ENCODE measurements at regions not wholly inside any gene's neighbourhood (a gene's known extent, or its start where the extent isn't known, plus 50 kb on each side); places are given as distances from the start of the nearest gene placed in this dataset.

- Histone ChIP-seq H3K27me3 (ENCODE audit: control insufficient read depth, insufficient read depth, low read length) (no peaks in the 10 kb centered on the region), H3K4me3 (ENCODE audit: low read depth, low read length) (no peak overlapping the region), H3K36me3 (ENCODE audit: control insufficient read depth, insufficient read depth, low read length) (no peaks in the 10 kb centered on the region)
- TF ChIP-seq CTCF (IDR thresholded peaks at IDR 0.05; ENCODE audit: insufficient read depth, low read length, severe bottlenecking): no peak
- FAIRE-seq (no peak), DNase-seq (ENCODE audit: low read depth) (no peak)
These were observed 177.0 kb downstream of the TENT5A start for GRCh38 chr6:81575442-81575841.

GRCh38 chr6:81572020-81572419, 180.5 kb downstream of the TENT5A start:
- no peak for TF ChIP-seq CTCF (IDR thresholded peaks at IDR 0.05; ENCODE audit: insufficient read depth, low read length, severe bottlenecking)
- Histone ChIP-seq H3K4me3 (ENCODE audit: low read depth, low read length) (no peak overlapping the region), H3K36me3 (ENCODE audit: control insufficient read depth, insufficient read depth, low read length) (no peaks in the 10 kb centered on the region), H3K27me3 (ENCODE audit: control insufficient read depth, insufficient read depth, low read length) (no peaks in the 10 kb centered on the region)
- DNase-seq (ENCODE audit: low read depth) (no peak), FAIRE-seq (no peak)

GRCh38 chr6:81570681-81571080, 181.8 kb downstream of the TENT5A start:
- DNase-seq (ENCODE audit: low read depth) (no peak), FAIRE-seq (no peak)
- H3K36me3 ChIP-seq (ENCODE audit: control insufficient read depth, insufficient read depth, low read length): no peaks in the 10 kb centered on the region
- H3K4me3 ChIP-seq (ENCODE audit: low read depth, low read length): no peak overlapping the region
- no peaks in the 10 kb centered on the region for H3K27me3 ChIP-seq (ENCODE audit: control insufficient read depth, insufficient read depth, low read length)
- no peak for TF ChIP-seq CTCF (IDR thresholded peaks at IDR 0.05; ENCODE audit: insufficient read depth, low read length, severe bottlenecking)

- DNase-seq (ENCODE audit: low read depth): no peak
- peak; percentile 75 for FAIRE-seq
- H3K36me3 ChIP-seq (ENCODE audit: control insufficient read depth, insufficient read depth, low read length): no peaks in the 10 kb centered on the region
- no peak for TF ChIP-seq CTCF (IDR thresholded peaks at IDR 0.05; ENCODE audit: insufficient read depth, low read length, severe bottlenecking)
- H3K27me3 ChIP-seq (ENCODE audit: control insufficient read depth, insufficient read depth, low read length): no peaks in the 10 kb centered on the region
- H3K4me3 ChIP-seq (ENCODE audit: low read depth, low read length): no peak overlapping the region
These were observed 183.5 kb downstream of the TENT5A start for GRCh38 chr6:81568973-81569372.

GRCh38 chr6:81565071-81565470, 187.4 kb downstream of the TENT5A start:
- H3K36me3 ChIP-seq (ENCODE audit: control insufficient read depth, insufficient read depth, low read length): no peaks in the 10 kb centered on the region
- FAIRE-seq (no peak), DNase-seq (ENCODE audit: low read depth) (no peak)
- H3K27me3 ChIP-seq (ENCODE audit: control insufficient read depth, insufficient read depth, low read length): peaks cover 3% of the 10 kb centered on the region
- no peak overlapping the region for H3K4me3 ChIP-seq (ENCODE audit: low read depth, low read length)
- TF ChIP-seq CTCF (IDR thresholded peaks at IDR 0.05; ENCODE audit: insufficient read depth, low read length, severe bottlenecking): no peak

- DNase-seq (ENCODE audit: low read depth) (no peak), FAIRE-seq (no peak)
- H3K4me3 ChIP-seq (ENCODE audit: low read depth, low read length): no peak overlapping the region
- no peak for TF ChIP-seq CTCF (IDR thresholded peaks at IDR 0.05; ENCODE audit: insufficient read depth, low read length, severe bottlenecking)
- peaks cover 3% of the 10 kb centered on the region for H3K27me3 ChIP-seq (ENCODE audit: control insufficient read depth, insufficient read depth, low read length)
- H3K36me3 ChIP-seq (ENCODE audit: control insufficient read depth, insufficient read depth, low read length): no peaks in the 10 kb centered on the region
These were observed 187.9 kb downstream of the TENT5A start for GRCh38 chr6:81564470-81565068.
